Bronchial epithelial cell (primary cell): ENCODE measurements at regions not wholly inside any gene's neighbourhood (a gene's known extent, or its start where the extent isn't known, plus 50 kb on each side); places are given as distances from the start of the nearest gene placed in this dataset.

Experiments
- DNase-seq: peaks from one replicate; pipeline ENCODE4 v3.0.0-alpha.2; 2010; ENCODE audit warnings: low read depth
- FAIRE-seq: peaks from 2 replicates; lab custom pipeline; 2011; peaks lifted over from hg19 to GRCh38; lab: Jason Lieb, UNC
- H3K27me3 ChIP-seq: 2 replicates; pipeline ENCODE4 v1.5.1; 2011; ENCODE audit warnings: low read length; ENCODE audit not compliant: control insufficient read depth, insufficient read depth
- H3K36me3 ChIP-seq: 2 replicates; pipeline ENCODE4 v1.5.1; 2011; ENCODE audit warnings: low read length; ENCODE audit not compliant: control insufficient read depth, insufficient read depth
- H3K4me3 ChIP-seq: 2 replicates; pipeline ENCODE4 v1.5.1; 2011; ENCODE audit warnings: mild to moderate bottlenecking, low read depth, low read length, control low read depth
- TF ChIP-seq, protein P1 (sequence below): IDR thresholded peaks from 2 replicates; pipeline ENCODE4 v1.5.1; 2011; ENCODE audit warnings: mild to moderate bottlenecking, moderate library complexity, low read length, control low read depth, inconsistent platforms; ENCODE audit not compliant: insufficient read depth, severe bottlenecking

GRCh38 chr7:47145186-47145725, 436.7 kb downstream of the TNS3 start:
- FAIRE-seq (no peak), DNase-seq (no peak)
- H3K36me3 ChIP-seq = no peaks in the 10 kb centered on the region
- TF ChIP-seq, protein P1, sequence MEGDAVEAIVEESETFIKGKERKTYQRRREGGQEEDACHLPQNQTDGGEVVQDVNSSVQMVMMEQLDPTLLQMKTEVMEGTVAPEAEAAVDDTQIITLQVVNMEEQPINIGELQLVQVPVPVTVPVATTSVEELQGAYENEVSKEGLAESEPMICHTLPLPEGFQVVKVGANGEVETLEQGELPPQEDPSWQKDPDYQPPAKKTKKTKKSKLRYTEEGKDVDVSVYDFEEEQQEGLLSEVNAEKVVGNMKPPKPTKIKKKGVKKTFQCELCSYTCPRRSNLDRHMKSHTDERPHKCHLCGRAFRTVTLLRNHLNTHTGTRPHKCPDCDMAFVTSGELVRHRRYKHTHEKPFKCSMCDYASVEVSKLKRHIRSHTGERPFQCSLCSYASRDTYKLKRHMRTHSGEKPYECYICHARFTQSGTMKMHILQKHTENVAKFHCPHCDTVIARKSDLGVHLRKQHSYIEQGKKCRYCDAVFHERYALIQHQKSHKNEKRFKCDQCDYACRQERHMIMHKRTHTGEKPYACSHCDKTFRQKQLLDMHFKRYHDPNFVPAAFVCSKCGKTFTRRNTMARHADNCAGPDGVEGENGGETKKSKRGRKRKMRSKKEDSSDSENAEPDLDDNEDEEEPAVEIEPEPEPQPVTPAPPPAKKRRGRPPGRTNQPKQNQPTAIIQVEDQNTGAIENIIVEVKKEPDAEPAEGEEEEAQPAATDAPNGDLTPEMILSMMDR = no peak
- no peak overlapping the region for H3K4me3 ChIP-seq
- peaks cover 3% of the 10 kb centered on the region for H3K27me3 ChIP-seq

DNA sequence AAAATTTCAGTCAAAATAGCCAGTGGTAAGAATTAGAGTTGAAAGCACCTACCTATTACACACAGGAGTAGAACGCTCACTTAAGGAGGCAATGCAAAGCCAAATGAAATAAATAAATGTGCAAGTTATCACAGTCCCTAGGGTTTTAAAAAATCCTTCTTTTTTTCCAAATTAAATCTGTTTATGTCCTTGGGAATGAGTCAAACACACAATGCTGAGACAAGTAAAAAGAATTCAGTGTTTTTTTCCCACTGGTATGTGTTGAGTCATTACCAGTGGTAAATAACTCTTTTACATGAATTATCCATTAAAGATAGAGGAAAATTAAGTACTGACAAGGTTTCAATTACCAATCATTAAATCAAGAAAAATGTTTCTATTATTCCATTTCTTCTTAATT, 438.6 kb downstream of the TNS3 start:
- H3K36me3 ChIP-seq = no peaks in the 10 kb centered on the region
- no peak overlapping the region for H3K4me3 ChIP-seq
- FAIRE-seq (no peak), DNase-seq (peak; percentile 23)
- TF ChIP-seq, protein P1 = no peak
- H3K27me3 ChIP-seq = peaks cover 3% of the 10 kb centered on the region

- no peak for DNase-seq
- Histone ChIP-seq H3K4me3 (no peak overlapping the region), H3K36me3 (no peaks in the 10 kb centered on the region), H3K27me3 (peaks cover 3% of the 10 kb centered on the region)
- TF ChIP-seq, protein P1 = no peak
- FAIRE-seq = no peak
These were observed 439.1 kb downstream of the TNS3 start for GRCh38 chr7:47142867-47143175.

DNA sequence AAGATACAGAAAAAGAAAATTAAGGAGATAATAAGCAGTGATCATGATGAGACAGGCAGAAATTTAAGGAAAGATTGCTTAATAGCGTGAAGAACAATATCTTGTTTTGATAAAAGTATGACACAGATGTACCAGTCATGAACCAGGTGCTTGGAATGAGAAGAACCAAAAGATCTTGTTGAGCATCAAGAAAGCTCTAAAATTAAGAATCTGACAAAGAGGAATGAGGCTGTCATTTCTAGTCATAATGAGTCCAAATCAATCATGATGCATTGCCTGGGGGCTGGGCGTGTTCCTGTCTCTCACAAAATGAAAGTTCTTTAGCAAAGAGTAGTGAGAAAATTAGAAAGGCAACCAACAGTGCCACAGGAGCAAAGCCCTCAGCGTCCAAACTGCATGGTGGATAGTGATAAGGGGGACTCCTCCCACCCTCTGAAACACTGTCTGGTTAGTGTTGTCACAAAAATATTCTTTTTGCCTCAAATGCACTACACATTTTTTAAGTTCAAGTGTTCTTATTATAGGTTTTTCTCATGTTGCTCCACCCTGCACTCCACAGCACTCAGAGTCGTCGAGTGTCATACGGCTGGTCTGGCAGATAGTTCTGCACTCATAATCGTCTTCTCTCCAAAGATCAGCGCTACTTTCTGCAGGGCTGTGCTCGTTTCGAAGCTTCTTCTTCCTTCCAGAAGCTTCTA, 439.6 kb downstream of the TNS3 start:
- DNase-seq (no peak), FAIRE-seq (no peak)
- Histone ChIP-seq H3K27me3 (peaks cover 3% of the 10 kb centered on the region), H3K36me3 (no peaks in the 10 kb centered on the region), H3K4me3 (no peak overlapping the region)
- TF ChIP-seq, protein P1 = no peak

- Histone ChIP-seq H3K27me3 (no peaks in the 10 kb centered on the region), H3K36me3 (no peaks in the 10 kb centered on the region), H3K4me3 (no peak overlapping the region)
- DNase-seq (peak; percentile 17), FAIRE-seq (no peak)
- TF ChIP-seq, protein P1 = no peak
These were observed 449.4 kb downstream of the TNS3 start for GRCh38 chr7:47132471-47132870.

GRCh38 chr7:47128700-47129099, 453.2 kb downstream of the TNS3 start:
- FAIRE-seq (no peak), DNase-seq (peak; percentile 13)
- TF ChIP-seq, protein P1 = no peak

More at GRCh38 chr7:47128700-47129099, 453.2 kb downstream of the TNS3 start:
- Histone ChIP-seq H3K27me3 (no peaks in the 10 kb centered on the region), H3K36me3 (no peaks in the 10 kb centered on the region), H3K4me3 (no peak overlapping the region)
